HEK293T (cell line): ENCODE measurements at regions not wholly inside any gene's neighbourhood (a gene's known extent, or its start where the extent isn't known, plus 50 kb on each side); places are given as distances from the start of the nearest gene placed in this dataset.

Source experiments
- BHLHE40 ChIP-seq: fragments of 450-650 bp; IDR thresholded peaks from 2 replicates; pipeline ENCODE4 v1.6.1; 2016; ENCODE audit warnings: mild to moderate bottlenecking, moderate library complexity, borderline replicate concordance
- ELF4 ChIP-seq: fragments of 450-650 bp; IDR thresholded peaks from 2 replicates; pipeline ENCODE4 v1.6.1; 2017; ENCODE audit warnings: antibody characterized with exemption
- FOXA1 ChIP-seq: fragments of 450-650 bp; IDR thresholded peaks from 2 replicates; pipeline ENCODE4 v1.6.1; 2016; ENCODE audit warnings: mild to moderate bottlenecking
- L3MBTL2 ChIP-seq: fragments of 450-650 bp; conservative IDR thresholded peaks from 2 replicates; pipeline ENCODE4 v1.6.1; 2016; ENCODE audit warnings: mild to moderate bottlenecking
- TARDBP ChIP-seq: fragments of 450-650 bp; IDR thresholded peaks from 2 replicates; pipeline ENCODE4 v1.6.1; 2016

DNA sequence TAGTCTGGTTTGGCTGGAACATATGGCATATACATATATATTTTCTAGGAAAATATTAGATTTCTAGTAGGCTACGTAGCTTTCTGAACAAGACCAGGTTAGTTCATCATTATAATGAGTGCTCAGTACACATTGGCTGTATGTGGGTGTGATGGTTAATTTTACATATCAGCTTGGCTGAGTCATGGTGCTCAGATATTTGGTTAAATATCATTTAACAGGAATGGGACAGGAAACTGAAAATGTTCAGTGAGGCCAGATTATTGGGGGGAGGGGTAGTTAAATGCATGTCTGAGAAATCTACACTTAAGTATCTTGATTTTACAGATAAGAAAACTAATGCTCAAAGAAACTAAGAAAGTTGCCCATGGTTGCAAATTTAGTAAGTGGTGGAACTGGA, 160.1 kb downstream of the RBMX2 start:
- TF ChIP-seq TARDBP = no peak
- TF ChIP-seq L3MBTL2 = no peak
- no peak for TF ChIP-seq FOXA1
- TF ChIP-seq ELF4 = no peak
- TF ChIP-seq BHLHE40 = no peak
